ENCODE measurements at regions not wholly inside any gene's neighbourhood (a gene's known extent, or its start where the extent isn't known, plus 50 kb on each side); places are given as distances from the start of the nearest gene placed in this dataset.

DNA sequence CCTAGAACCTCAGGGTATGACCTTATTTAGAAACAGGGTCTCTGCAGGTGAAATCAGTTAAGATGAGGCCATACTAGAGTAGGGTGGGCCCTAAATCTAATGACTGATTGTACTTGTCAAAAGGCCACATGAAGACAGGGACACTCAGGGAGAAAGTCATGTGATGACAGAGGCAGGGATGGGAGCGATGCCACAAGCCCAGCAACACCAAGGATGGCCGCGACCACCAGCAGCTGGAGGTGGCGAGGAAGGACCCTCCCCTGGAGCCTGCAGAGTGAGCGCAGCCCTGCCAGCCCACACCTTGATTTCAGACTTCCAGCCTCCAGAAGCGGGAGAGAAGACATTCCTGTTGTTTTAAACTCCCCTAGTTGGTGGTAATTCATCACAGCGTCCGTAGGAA, 199.9 kb downstream of the PHETA1 start:
- CTCF ChIA-PET = no interaction called here
- no peak for DNase-seq (ENCODE audit: extremely low spot score)
- POLR2A ChIA-PET = no interaction called here
- no peak for TF ChIP-seq ARNT (IDR thresholded peaks at IDR 0.05)
- TF ChIP-seq SUZ12 (IDR thresholded peaks at IDR 0.05) = no peak
- no peak for TF ChIP-seq TARDBP (IDR thresholded peaks at IDR 0.05)
- TF ChIP-seq NFRKB (IDR thresholded peaks at IDR 0.05) = no peak
- TF ChIP-seq FOXM1 (IDR thresholded peaks at IDR 0.05; ENCODE audit: borderline replicate concordance) = no peak
- no peak for TF ChIP-seq SP1 (IDR thresholded peaks at IDR 0.05)
- TF ChIP-seq FOXK2 (IDR thresholded peaks at IDR 0.05) = no peak
- no peak for TF ChIP-seq L3MBTL2 (conservative IDR thresholded peaks at IDR 0.05)
- no peak for TF ChIP-seq CTBP1 (IDR thresholded peaks at IDR 0.05; ENCODE audit: borderline replicate concordance)
- TF ChIP-seq BHLHE40 (IDR thresholded peaks at IDR 0.05; ENCODE audit: borderline replicate concordance) = no peak
- no peak for TF ChIP-seq ZNF384 (IDR thresholded peaks at IDR 0.05)
- TF ChIP-seq ELF4 (IDR thresholded peaks at IDR 0.05) = no peak
- TF ChIP-seq PKNOX1 (IDR thresholded peaks at IDR 0.05) = no peak
- no peak for TF ChIP-seq LEF1 (IDR thresholded peaks at IDR 0.05; ENCODE audit: borderline replicate concordance)
- no peak for TF ChIP-seq HDGF (IDR thresholded peaks at IDR 0.05; ENCODE audit: borderline replicate concordance)
- no peak for TF ChIP-seq FOXA1 (IDR thresholded peaks at IDR 0.05)

DNA sequence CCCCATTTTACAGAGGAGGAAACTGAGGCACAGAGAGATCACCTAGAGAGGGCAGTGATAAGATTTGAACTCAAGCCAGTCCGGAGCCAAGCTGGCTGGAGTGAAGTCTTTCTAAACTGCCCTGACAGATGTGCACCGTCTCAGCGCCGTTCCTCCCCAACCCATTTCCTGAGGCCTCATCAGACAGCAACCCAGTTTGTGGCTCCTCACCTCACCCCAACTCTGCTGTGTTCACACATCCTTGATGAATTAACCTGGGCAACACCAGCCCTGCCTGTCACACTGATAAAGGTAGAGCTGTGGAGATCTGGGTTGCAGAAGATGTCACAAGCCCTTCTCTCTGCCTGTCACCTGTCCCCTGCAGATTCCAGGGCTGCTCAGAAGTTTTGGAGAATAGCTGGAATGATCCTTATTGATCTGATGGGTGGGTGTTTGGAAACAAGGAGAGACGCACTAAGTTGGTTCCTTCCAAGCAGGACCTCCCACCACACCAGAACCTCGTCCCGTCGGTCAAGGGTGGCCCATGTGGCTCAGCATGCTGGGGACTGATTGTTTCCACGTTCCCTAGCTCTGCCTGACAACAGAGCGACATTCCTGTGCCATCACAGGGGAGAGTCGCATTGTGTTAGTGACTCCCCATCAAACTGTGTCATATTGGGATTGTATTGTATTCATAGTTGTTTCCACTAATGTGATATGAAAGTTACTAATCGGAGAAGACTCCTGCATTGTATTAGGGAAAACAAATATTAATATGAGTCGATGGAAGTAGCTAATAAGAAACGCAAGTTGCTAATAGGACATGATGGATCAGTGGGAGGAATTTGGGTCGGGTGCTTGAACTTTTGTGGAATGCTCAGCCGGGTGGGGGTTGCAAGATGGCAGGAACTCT, 200.6 kb downstream of the PHETA1 start:
- POLR2A ChIA-PET = no interaction called here
- CTCF ChIA-PET = no interaction called here
- DNase-seq (ENCODE audit: extremely low spot score) = no peak
- TF ChIP-seq TARDBP (IDR thresholded peaks at IDR 0.05) (no peak), SP1 (IDR thresholded peaks at IDR 0.05) (no peak), ARNT (IDR thresholded peaks at IDR 0.05) (no peak), LEF1 (IDR thresholded peaks at IDR 0.05; ENCODE audit: borderline replicate concordance) (no peak), BHLHE40 (IDR thresholded peaks at IDR 0.05; ENCODE audit: borderline replicate concordance) (no peak), HDGF (IDR thresholded peaks at IDR 0.05; ENCODE audit: borderline replicate concordance) (no peak), ELF4 (IDR thresholded peaks at IDR 0.05) (no peak), PKNOX1 (IDR thresholded peaks at IDR 0.05) (no peak), FOXA1 (IDR thresholded peaks at IDR 0.05) (no peak), FOXM1 (IDR thresholded peaks at IDR 0.05; ENCODE audit: borderline replicate concordance) (no peak), ZNF384 (IDR thresholded peaks at IDR 0.05) (no peak), NFRKB (IDR thresholded peaks at IDR 0.05) (no peak), SUZ12 (IDR thresholded peaks at IDR 0.05) (no peak), CTBP1 (IDR thresholded peaks at IDR 0.05; ENCODE audit: borderline replicate concordance) (no peak), L3MBTL2 (conservative IDR thresholded peaks at IDR 0.05) (no peak)

- CTCF ChIA-PET = interaction anchor here (0.6 kb wide), 2 partner anchors 132 to 230 kb away, joined by 3 to 4 read pairs; no protein-coding TSS in a partner anchor
- DNase-seq (ENCODE audit: extremely low spot score) = no peak
- POLR2A ChIA-PET = no interaction called here
- no peak for TF ChIP-seq NFRKB (IDR thresholded peaks at IDR 0.05)
- no peak for TF ChIP-seq SUZ12 (IDR thresholded peaks at IDR 0.05)
- no peak for TF ChIP-seq BHLHE40 (IDR thresholded peaks at IDR 0.05; ENCODE audit: borderline replicate concordance)
- TF ChIP-seq CTBP1 (IDR thresholded peaks at IDR 0.05; ENCODE audit: borderline replicate concordance) = no peak
- no peak for TF ChIP-seq L3MBTL2 (conservative IDR thresholded peaks at IDR 0.05)
- TF ChIP-seq HDGF (IDR thresholded peaks at IDR 0.05; ENCODE audit: borderline replicate concordance) = no peak
- no peak for TF ChIP-seq FOXA1 (IDR thresholded peaks at IDR 0.05)
- TF ChIP-seq SP1 (IDR thresholded peaks at IDR 0.05) = no peak
- TF ChIP-seq FOXM1 (IDR thresholded peaks at IDR 0.05; ENCODE audit: borderline replicate concordance) = no peak
- TF ChIP-seq ELF4 (IDR thresholded peaks at IDR 0.05) = no peak
- no peak for TF ChIP-seq ARNT (IDR thresholded peaks at IDR 0.05)
- TF ChIP-seq TARDBP (IDR thresholded peaks at IDR 0.05) = no peak
- no peak for TF ChIP-seq ZNF384 (IDR thresholded peaks at IDR 0.05)
- TF ChIP-seq FOXK2 (IDR thresholded peaks at IDR 0.05) = no peak
- TF ChIP-seq LEF1 (IDR thresholded peaks at IDR 0.05; ENCODE audit: borderline replicate concordance) = no peak
- TF ChIP-seq PKNOX1 (IDR thresholded peaks at IDR 0.05) = no peak
These were observed 201.9 kb downstream of the PHETA1 start for GRCh38 chr12:111166779-111167540.

DNA sequence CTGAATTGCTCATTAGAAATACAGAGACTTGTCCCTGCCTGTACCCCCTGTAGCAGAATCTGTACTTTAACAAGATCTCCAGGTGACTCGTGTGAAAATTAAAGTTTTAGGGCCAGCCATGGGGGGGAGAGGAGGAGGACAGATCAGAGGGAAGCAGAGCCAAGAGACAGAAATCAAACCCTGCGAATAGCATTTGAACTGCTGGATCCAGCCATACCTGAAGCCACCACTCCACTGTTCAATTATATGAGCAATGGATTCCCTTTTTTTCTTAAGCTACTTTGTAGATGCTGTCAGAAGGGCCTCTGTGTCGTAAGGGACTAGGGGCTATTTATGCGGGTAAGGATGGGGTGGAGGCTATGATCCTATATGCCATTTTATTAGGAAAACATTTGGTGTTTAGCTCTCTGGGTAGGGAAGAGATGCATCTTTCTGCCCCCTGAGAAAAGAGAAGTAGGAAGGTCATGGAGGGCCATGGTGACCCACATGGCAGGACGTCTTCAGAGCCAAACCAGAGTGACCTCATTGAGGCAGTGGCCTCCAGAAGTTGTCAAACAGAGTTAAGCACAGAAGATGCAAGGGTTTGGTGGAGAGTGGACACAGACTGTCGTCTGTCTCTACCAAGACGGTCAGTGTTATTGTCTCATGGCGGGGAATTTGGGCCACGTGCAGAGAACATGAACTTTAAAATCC, 203.9 kb downstream of the PHETA1 start:
- TF ChIP-seq BHLHE40 (IDR thresholded peaks at IDR 0.05; ENCODE audit: borderline replicate concordance) (no peak), LEF1 (IDR thresholded peaks at IDR 0.05; ENCODE audit: borderline replicate concordance) (no peak), TARDBP (IDR thresholded peaks at IDR 0.05) (no peak), NFRKB (IDR thresholded peaks at IDR 0.05) (no peak)
- ChIA-PET CTCF (no interaction called here), POLR2A (interaction anchor here (0.7 kb wide), 1 partner anchor 493 kb away, joined by 3 read pairs; no protein-coding TSS in a partner anchor)
- no peak for DNase-seq (ENCODE audit: extremely low spot score)

- DNase-seq (ENCODE audit: extremely low spot score) = no peak
- POLR2A ChIA-PET = no interaction called here
- CTCF ChIA-PET = no interaction called here
- TF ChIP-seq FOXA1 (IDR thresholded peaks at IDR 0.05) (no peak), L3MBTL2 (conservative IDR thresholded peaks at IDR 0.05) (no peak), HDGF (IDR thresholded peaks at IDR 0.05; ENCODE audit: borderline replicate concordance) (no peak), FOXM1 (IDR thresholded peaks at IDR 0.05; ENCODE audit: borderline replicate concordance) (no peak), SUZ12 (IDR thresholded peaks at IDR 0.05) (no peak), ELF4 (IDR thresholded peaks at IDR 0.05) (no peak), CTBP1 (IDR thresholded peaks at IDR 0.05; ENCODE audit: borderline replicate concordance) (no peak), PKNOX1 (IDR thresholded peaks at IDR 0.05) (no peak), LEF1 (IDR thresholded peaks at IDR 0.05; ENCODE audit: borderline replicate concordance) (no peak), FOXK2 (IDR thresholded peaks at IDR 0.05) (no peak), ZNF384 (IDR thresholded peaks at IDR 0.05) (no peak), NFRKB (IDR thresholded peaks at IDR 0.05) (no peak), SP1 (IDR thresholded peaks at IDR 0.05) (no peak), TARDBP (IDR thresholded peaks at IDR 0.05) (no peak), BHLHE40 (IDR thresholded peaks at IDR 0.05; ENCODE audit: borderline replicate concordance) (no peak), ARNT (IDR thresholded peaks at IDR 0.05) (no peak)
These were observed 205.5 kb downstream of the PHETA1 start for GRCh38 chr12:111163422-111163821.
